ENCODE measurements at regions not wholly inside any gene's neighbourhood (a gene's known extent, or its start where the extent isn't known, plus 50 kb on each side); places are given as distances from the start of the nearest gene placed in this dataset.

GRCh38 chr1:98276514-98276913 lies 355.7 kb upstream of the DPYD start:
- Histone ChIP-seq H3K4me3 (ENCODE audit: low read depth, low read length) (no peak overlapping the region), H3K9me3 (ENCODE audit: control insufficient read depth, insufficient read depth, low read depth, low read length) (no peaks in the 10 kb centered on the region), H3K27ac (ENCODE audit: extremely low read depth, low read depth, low read length) (no peak overlapping the region), H3K4me1 (ENCODE audit: control insufficient read depth, insufficient read depth, low read length) (no peaks in the 10 kb centered on the region), H3K36me3 (ENCODE audit: control insufficient read depth in 2 of 2, insufficient read depth in 1 of 2, low read length in 2 of 2) (no peaks in the 10 kb centered on the region)
- TF ChIP-seq ZNF302 (tag by site-specific recombination; IDR thresholded peaks at IDR 0.05; ENCODE audit: low read depth) (no peak), ZBTB21 (tag by site-specific recombination; IDR thresholded peaks at IDR 0.05) (no peak)
- POLR2A ChIA-PET: no interaction called here
- CTCF ChIA-PET: no interaction called here

GRCh38 chr1:98268316-98268715 lies 347.5 kb upstream of the DPYD start:
- Histone ChIP-seq H3K4me1 (ENCODE audit: control insufficient read depth, insufficient read depth, low read length) (no peaks in the 10 kb centered on the region), H3K36me3 (ENCODE audit: control insufficient read depth in 2 of 2, insufficient read depth in 1 of 2, low read length in 2 of 2) (no peaks in the 10 kb centered on the region), H3K4me3 (ENCODE audit: low read depth, low read length) (no peak overlapping the region), H3K9me3 (ENCODE audit: control insufficient read depth, insufficient read depth, low read depth, low read length) (no peaks in the 10 kb centered on the region), H3K27ac (ENCODE audit: extremely low read depth, low read depth, low read length) (no peak overlapping the region)
- ChIA-PET POLR2A (no interaction called here), CTCF (interaction anchor here (0.8 kb wide), 1 partner anchor 76 kb away, joined by 4 read pairs; no protein-coding TSS in a partner anchor)
- TF ChIP-seq ZNF677 (tag by site-specific recombination; IDR thresholded peaks at IDR 0.05) (no peak), ZNF23 (tag by site-specific recombination; IDR thresholded peaks at IDR 0.05; ENCODE audit: borderline replicate concordance) (no peak), ELK4 (IDR thresholded peaks at IDR 0.05; ENCODE audit: borderline replicate concordance, low read depth, low read length) (no peak), ZNF548 (tag by site-specific recombination; IDR thresholded peaks at IDR 0.05) (no peak), PRDM2 (tag by site-specific recombination; IDR thresholded peaks at IDR 0.05; ENCODE audit: borderline replicate concordance) (no peak), ZNF302 (tag by site-specific recombination; IDR thresholded peaks at IDR 0.05; ENCODE audit: low read depth) (no peak), ZSCAN23 (tag by site-specific recombination; IDR thresholded peaks at IDR 0.05) (no peak), ZNF16 (tag by site-specific recombination; IDR thresholded peaks at IDR 0.05; ENCODE audit: low read depth) (no peak), ZNF830 (tag by site-specific recombination; IDR thresholded peaks at IDR 0.05; ENCODE audit: low read depth) (no peak), KLF16 (tag by site-specific recombination; IDR thresholded peaks at IDR 0.05) (no peak), ZNF473 (tag by site-specific recombination; IDR thresholded peaks at IDR 0.05) (no peak)

DNA sequence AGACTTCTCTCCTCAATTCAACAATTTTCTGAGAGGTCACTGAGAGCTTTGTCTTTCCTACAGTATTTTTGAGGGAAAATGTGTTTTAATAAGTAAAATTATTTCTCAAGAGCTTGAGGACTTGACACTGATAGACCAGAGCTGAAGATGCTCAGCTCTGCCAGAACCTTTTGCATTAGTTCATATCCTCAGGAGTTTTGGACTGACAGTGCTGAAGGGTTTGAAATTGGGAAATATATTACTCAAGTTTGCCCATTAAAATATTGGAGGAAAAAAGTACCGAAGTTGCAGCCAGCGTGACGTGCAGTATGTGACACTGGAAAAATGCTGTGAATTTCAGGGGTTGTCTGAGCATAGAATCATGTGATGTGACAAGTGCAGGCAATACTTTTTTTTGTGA lies 346.6 kb upstream of the DPYD start:
- ChIA-PET POLR2A (no interaction called here), CTCF (interaction anchor here (0.7 kb wide), 1 partner anchor 35 kb away, joined by 3 read pairs; no protein-coding TSS in a partner anchor)
- H3K27ac ChIP-seq (ENCODE audit: extremely low read depth, low read depth, low read length): no peak overlapping the region
- H3K36me3 ChIP-seq (ENCODE audit: control insufficient read depth in 2 of 2, insufficient read depth in 1 of 2, low read length in 2 of 2): no peaks in the 10 kb centered on the region
- H3K4me3 ChIP-seq (ENCODE audit: low read depth, low read length): no peak overlapping the region
- H3K4me1 ChIP-seq (ENCODE audit: control insufficient read depth, insufficient read depth, low read length): no peaks in the 10 kb centered on the region
- H3K9me3 ChIP-seq (ENCODE audit: control insufficient read depth, insufficient read depth, low read depth, low read length): no peaks in the 10 kb centered on the region
- TF ChIP-seq ZNF394 (tag by site-specific recombination; IDR thresholded peaks at IDR 0.05; ENCODE audit: borderline replicate concordance): no peak
- no peak for TF ChIP-seq ZNF580 (tag by site-specific recombination; IDR thresholded peaks at IDR 0.05)
- TF ChIP-seq ZFP3 (tag by site-specific recombination; IDR thresholded peaks at IDR 0.05; ENCODE audit: low read depth): no peak
- no peak for TF ChIP-seq OSR2 (tag by site-specific recombination; IDR thresholded peaks at IDR 0.05)
- TF ChIP-seq ZNF214 (tag by site-specific recombination; IDR thresholded peaks at IDR 0.05; ENCODE audit: borderline replicate concordance): no peak
- TF ChIP-seq REST (tag by site-specific recombination; IDR thresholded peaks at IDR 0.05): no peak
- TF ChIP-seq ZNF169 (tag by site-specific recombination; IDR thresholded peaks at IDR 0.05): no peak
